ENCODE measurements at regions not wholly inside any gene's neighbourhood (a gene's known extent, or its start where the extent isn't known, plus 50 kb on each side); places are given as distances from the start of the nearest gene placed in this dataset.

DNA sequence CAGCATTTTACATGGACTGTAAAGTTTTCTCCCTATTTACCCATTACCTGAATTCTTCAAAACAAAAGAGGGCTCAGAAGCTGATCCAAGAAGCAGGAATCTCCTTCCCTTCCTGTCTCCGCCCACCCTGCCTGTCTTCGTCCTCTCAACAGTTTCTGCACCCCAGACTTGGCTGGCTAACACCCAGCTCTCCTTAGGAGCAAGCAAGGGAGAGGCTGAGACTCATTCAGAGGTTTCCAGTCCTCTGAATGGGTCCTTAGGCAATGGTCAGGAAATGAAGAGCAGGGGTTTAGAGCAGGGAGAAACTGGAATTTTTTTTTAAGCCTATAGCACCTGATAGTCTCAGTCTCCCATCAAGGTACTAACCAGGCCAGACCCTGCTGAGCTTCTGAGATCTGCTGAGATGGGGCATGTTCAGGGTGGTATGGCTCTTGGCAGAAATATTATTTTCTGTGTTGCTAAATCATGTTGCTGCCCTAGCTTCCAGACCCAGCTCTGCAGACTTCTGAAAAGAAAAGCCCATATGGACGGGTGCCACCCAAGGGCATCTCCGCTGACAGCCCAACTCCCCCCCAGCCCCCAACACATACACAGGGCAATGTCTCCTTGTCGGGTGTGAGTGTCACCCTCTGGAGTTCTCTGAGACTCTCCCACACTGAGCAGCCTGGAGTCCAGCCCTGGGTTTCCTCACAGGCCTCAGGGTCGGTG lies 74.6 kb upstream of the CD93 start:
- Histone ChIP-seq H3K4me3 (no peak overlapping the region), H3K4me1 (ENCODE audit: low read depth) (peaks cover 47% of the 10 kb centered on the region), H3K9me3 (no peaks in the 10 kb centered on the region), H3K36me3 (ENCODE audit: low read depth) (no peaks in the 10 kb centered on the region)
- no peak for ATAC-seq
- TF ChIP-seq, protein P1, sequence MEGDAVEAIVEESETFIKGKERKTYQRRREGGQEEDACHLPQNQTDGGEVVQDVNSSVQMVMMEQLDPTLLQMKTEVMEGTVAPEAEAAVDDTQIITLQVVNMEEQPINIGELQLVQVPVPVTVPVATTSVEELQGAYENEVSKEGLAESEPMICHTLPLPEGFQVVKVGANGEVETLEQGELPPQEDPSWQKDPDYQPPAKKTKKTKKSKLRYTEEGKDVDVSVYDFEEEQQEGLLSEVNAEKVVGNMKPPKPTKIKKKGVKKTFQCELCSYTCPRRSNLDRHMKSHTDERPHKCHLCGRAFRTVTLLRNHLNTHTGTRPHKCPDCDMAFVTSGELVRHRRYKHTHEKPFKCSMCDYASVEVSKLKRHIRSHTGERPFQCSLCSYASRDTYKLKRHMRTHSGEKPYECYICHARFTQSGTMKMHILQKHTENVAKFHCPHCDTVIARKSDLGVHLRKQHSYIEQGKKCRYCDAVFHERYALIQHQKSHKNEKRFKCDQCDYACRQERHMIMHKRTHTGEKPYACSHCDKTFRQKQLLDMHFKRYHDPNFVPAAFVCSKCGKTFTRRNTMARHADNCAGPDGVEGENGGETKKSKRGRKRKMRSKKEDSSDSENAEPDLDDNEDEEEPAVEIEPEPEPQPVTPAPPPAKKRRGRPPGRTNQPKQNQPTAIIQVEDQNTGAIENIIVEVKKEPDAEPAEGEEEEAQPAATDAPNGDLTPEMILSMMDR (IDR thresholded peaks at IDR 0.05): no peak
- no peak for DNase-seq
- intact Hi-C loops (cut with DNase I, micrococcal nuclease): no loop called here

DNA sequence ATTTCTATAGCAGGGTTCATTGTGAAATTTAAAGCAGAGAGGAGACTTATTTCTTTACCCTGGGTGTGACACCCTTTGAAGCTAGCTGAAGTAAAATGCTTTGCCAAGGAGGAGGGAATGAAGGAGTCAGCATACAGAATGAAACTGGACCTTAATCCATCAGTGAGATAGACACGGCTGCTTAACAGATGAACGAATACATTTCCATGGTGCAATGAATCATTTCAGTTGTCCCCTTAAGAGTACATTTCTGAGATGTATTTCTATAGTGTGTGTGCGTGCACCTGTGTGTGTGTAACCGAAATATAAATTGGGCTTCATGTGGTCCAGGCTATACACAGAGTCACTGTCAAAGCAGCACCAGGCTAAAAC lies 73.8 kb upstream of the CD93 start:
- Histone ChIP-seq H3K9me3 (no peaks in the 10 kb centered on the region), H3K4me1 (ENCODE audit: low read depth) (peaks cover 42% of the 10 kb centered on the region), H3K4me3 (no peak overlapping the region), H3K36me3 (ENCODE audit: low read depth) (no peaks in the 10 kb centered on the region)
- TF ChIP-seq, protein P1 (IDR thresholded peaks at IDR 0.05): no peak
- ATAC-seq (no peak), DNase-seq (no peak)
- intact Hi-C loops (cut with DNase I, micrococcal nuclease): no loop called here

GRCh38 chr20:23159256-23159946 lies 73.3 kb upstream of the CD93 start:
- TF ChIP-seq, protein P1 (IDR thresholded peaks at IDR 0.05): no peak
- intact Hi-C loops (cut with DNase I, micrococcal nuclease): no loop called here
- Histone ChIP-seq H3K4me1 (ENCODE audit: low read depth) (peaks cover 36% of the 10 kb centered on the region), H3K4me3 (no peak overlapping the region), H3K36me3 (ENCODE audit: low read depth) (no peaks in the 10 kb centered on the region), H3K9me3 (no peaks in the 10 kb centered on the region)
- no peak for DNase-seq
- no peak for ATAC-seq

DNA sequence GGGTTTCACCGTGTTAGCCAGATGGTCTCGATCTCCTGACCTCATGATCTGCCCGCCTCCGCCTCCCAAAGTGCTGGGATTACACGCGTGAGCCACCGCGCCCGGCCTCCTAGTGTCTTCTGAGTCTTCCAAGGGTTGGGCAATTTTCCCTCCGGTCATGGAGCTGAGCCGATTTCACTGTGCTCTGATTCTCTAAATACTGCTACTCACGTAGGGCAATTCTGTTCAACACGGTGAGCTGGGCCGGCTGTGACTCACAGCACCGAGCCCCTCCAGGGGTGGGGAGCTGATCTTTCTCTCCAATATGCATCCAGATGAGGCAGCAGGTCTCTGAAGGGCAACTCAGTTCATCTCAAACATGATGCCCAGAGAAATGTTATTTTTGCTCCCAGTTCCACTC lies 71.6 kb upstream of the CD93 start:
- intact Hi-C loops (cut with DNase I, micrococcal nuclease): no loop called here
- H3K36me3 ChIP-seq (ENCODE audit: low read depth): no peaks in the 10 kb centered on the region
- H3K9me3 ChIP-seq: no peaks in the 10 kb centered on the region
- DNase-seq: no peak
- ATAC-seq: no peak
- peaks cover 22% of the 10 kb centered on the region for H3K4me1 ChIP-seq (ENCODE audit: low read depth)
- TF ChIP-seq, protein P1 (IDR thresholded peaks at IDR 0.05): no peak
- H3K4me3 ChIP-seq: no peak overlapping the region

GRCh38 chr20:23156842-23157423 lies 70.8 kb upstream of the CD93 start:
- Histone ChIP-seq H3K4me1 (ENCODE audit: low read depth) (peaks cover 21% of the 10 kb centered on the region), H3K4me3 (no peak overlapping the region)

More at GRCh38 chr20:23156842-23157423, 70.8 kb upstream of the CD93 start:
- Histone ChIP-seq H3K36me3 (ENCODE audit: low read depth) (no peaks in the 10 kb centered on the region), H3K9me3 (no peaks in the 10 kb centered on the region)
- no peak for DNase-seq
- intact Hi-C loops (cut with DNase I, micrococcal nuclease): no loop called here
- TF ChIP-seq, protein P1 (IDR thresholded peaks at IDR 0.05): no peak
- ATAC-seq: no peak

All from mucosa of descending colon (tissue), 3 donors.